ENCODE measurements at regions not wholly inside any gene's neighbourhood (a gene's known extent, or its start where the extent isn't known, plus 50 kb on each side); places are given as distances from the start of the nearest gene placed in this dataset.

DNA sequence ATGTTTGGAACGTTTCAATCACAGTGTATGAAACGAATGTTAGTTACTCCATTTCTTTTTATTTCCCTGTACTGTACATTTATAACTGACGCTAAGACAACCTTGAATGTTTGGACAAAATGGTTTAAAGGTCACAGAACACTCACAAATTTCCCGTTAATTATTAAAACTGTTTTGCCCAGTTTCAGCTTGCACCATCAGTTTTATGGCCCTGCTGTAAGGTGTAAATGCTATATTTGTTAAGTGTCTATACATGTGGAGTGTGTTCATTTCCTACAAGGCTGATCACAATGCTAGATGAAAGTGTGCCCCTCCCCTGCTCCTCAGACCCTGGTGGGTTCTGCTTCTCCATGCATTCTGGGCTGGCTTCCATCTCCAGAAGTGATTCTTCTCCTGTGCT is 57.9 kb upstream of the ETS2 start:
- TF ChIP-seq, protein P1, sequence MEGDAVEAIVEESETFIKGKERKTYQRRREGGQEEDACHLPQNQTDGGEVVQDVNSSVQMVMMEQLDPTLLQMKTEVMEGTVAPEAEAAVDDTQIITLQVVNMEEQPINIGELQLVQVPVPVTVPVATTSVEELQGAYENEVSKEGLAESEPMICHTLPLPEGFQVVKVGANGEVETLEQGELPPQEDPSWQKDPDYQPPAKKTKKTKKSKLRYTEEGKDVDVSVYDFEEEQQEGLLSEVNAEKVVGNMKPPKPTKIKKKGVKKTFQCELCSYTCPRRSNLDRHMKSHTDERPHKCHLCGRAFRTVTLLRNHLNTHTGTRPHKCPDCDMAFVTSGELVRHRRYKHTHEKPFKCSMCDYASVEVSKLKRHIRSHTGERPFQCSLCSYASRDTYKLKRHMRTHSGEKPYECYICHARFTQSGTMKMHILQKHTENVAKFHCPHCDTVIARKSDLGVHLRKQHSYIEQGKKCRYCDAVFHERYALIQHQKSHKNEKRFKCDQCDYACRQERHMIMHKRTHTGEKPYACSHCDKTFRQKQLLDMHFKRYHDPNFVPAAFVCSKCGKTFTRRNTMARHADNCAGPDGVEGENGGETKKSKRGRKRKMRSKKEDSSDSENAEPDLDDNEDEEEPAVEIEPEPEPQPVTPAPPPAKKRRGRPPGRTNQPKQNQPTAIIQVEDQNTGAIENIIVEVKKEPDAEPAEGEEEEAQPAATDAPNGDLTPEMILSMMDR (conservative IDR thresholded peaks at IDR 0.05 in 1 of 2, IDR thresholded peaks at IDR 0.05 in 1 of 2; ENCODE audit: low read depth in 1 of 2, low read length in 2 of 2), result no peak
- TF ChIP-seq EZH2 (IDR thresholded peaks at IDR 0.05; ENCODE audit: low read length, missing control alignments), result no peak

All from fibroblast of lung (primary cell).